HepG2 (cell line): ENCODE measurements at regions not wholly inside any gene's neighbourhood (a gene's known extent, or its start where the extent isn't known, plus 50 kb on each side); places are given as distances from the start of the nearest gene placed in this dataset.

Experiments used
- ATAC-seq: fragments of 200-7000 bp; cut with Tn5 transposase; 3 replicates; pipeline ENCODE4 v1.9.1; 2020; ENCODE audit warnings: mild to moderate bottlenecking, moderate library complexity
- BruUV-seq: library from RNA; stranded (reverse); fragments of 400-500 nt; replicated peaks from 2 replicates; lab custom pipeline; 2021; lab: Mats Ljungman, UMichigan
- CTCF ChIA-PET: fragments of 300-600 bp; formaldehyde crosslinking; extraction: SDS; loops from one replicate; lab custom pipeline; 2021; ENCODE audit warnings: low total read pairs, inconsistent platforms, low intra/inter-chr PET ratio; lab: Yijun Ruan, JAX
- POLR2A ChIA-PET: fragments of 350-600 bp; sonication (Branson Sonifier 250); formaldehyde crosslinking; loops from one replicate; lab custom pipeline; 2020; ENCODE audit warnings: antibody characterized with exemption, inconsistent platforms; lab: Yijun Ruan, JAX
- DNase-seq: peaks from one replicate; pipeline ENCODE4 v3.0.0-alpha.2; 2015; ENCODE audit warnings: low spot score
- FAIRE-seq: peaks from 3 replicates; lab custom pipeline; 2011; peaks lifted over from hg19 to GRCh38; lab: Jason Lieb, UNC
- H2AFZ ChIP-seq: one replicate; pipeline ENCODE4 v1.6.1; 2011; ENCODE audit warnings: low read length, inconsistent platforms
- H3K27ac ChIP-seq: fragments of 300-600 bp; 3 replicates; pipeline ENCODE4 v1.8.0; 2011; ENCODE audit warnings: mixed run types, mild to moderate bottlenecking, mixed read lengths, low read length, inconsistent platforms; ENCODE audit not compliant: insufficient read depth; ENCODE audit errors: extremely low read length
- H3K27me3 ChIP-seq, 2 experiments: fragments of 200-600 bp in 1 of 2; 2 replicates in 1 of 2; 3 replicates in 1 of 2; pipeline versions ENCODE4 v1.6.0 to v1.8.0; 2011; ENCODE audit warnings: low read length in 2 of 2, mild to moderate bottlenecking in 2 of 2, moderate library complexity in 2 of 2, inconsistent platforms in 1 of 2; ENCODE audit not compliant: insufficient read depth in 2 of 2, control insufficient read depth in 1 of 2
- H3K36me3 ChIP-seq, 2 experiments: fragments of 200-600 bp in 1 of 2; replicated peaks in 1 of 2; 2 replicates in 1 of 2; 3 replicates in 1 of 2; pipeline versions ENCODE4 v1.5.1 to v1.8.0; 2011; ENCODE audit warnings: low read length in 2 of 2, inconsistent platforms in 1 of 2; ENCODE audit not compliant: insufficient read depth in 2 of 2, control insufficient read depth in 1 of 2
- H3K4me1 ChIP-seq: 2 replicates; pipeline ENCODE4 v1.5.1; 2012; ENCODE audit warnings: low read length, inconsistent platforms; ENCODE audit not compliant: insufficient read depth
- H3K4me2 ChIP-seq: 2 replicates; pipeline ENCODE4 v1.6.0; 2011; ENCODE audit warnings: low read depth, low read length, inconsistent platforms
- H3K4me3 ChIP-seq, 3 experiments: fragments of 200-600 bp in 1 of 3; sonication (generic), shearing (Covaris generic) in 1 of 3; replicated peaks in 1 of 3; 2 replicates each; pipeline ENCODE4 v1.5.1; 2011 to 2016; ENCODE audit warnings: low read length in 3 of 3, inconsistent platforms in 2 of 3, low read depth in 2 of 3, mild to moderate bottlenecking in 2 of 3, control low read depth in 1 of 3, mixed read lengths in 1 of 3; ENCODE audit not compliant: insufficient read depth in 1 of 3
- H3K79me2 ChIP-seq: one replicate; pipeline ENCODE4 v1.6.1; 2011; ENCODE audit warnings: low read length, inconsistent platforms; ENCODE audit not compliant: insufficient read depth
- H3K9ac ChIP-seq: 2 replicates; pipeline ENCODE4 v1.6.0; 2011; ENCODE audit warnings: mild to moderate bottlenecking, low read depth, low read length, inconsistent platforms; ENCODE audit not compliant: insufficient read depth
- H3K9me3 ChIP-seq: 2 replicates; pipeline ENCODE4 v1.5.1; 2012; ENCODE audit warnings: mild to moderate bottlenecking, low read length
- H4K20me1 ChIP-seq: 2 replicates; pipeline ENCODE4 v1.6.0; 2011; ENCODE audit warnings: inconsistent platforms, mild to moderate bottlenecking, low read length, moderate library complexity; ENCODE audit not compliant: insufficient read depth
- HNRNPK ChIP-seq: fragments of 200-400 bp; formaldehyde crosslinking; IDR thresholded peaks from 2 replicates; pipeline ENCODE4 v1.6.1; 2018; ENCODE audit warnings: low read length, low read depth, moderate library complexity, mild to moderate bottlenecking; ENCODE audit not compliant: poor library complexity, severe bottlenecking
- KLF6 ChIP-seq: IDR thresholded peaks from 2 replicates; pipeline ENCODE4 v1.8.0; 2016; ENCODE audit warnings: missing biosample characterization, missing genetic modification reagents
- MAFF ChIP-seq: IDR thresholded peaks from 2 replicates; pipeline ENCODE4 v1.6.1; 2011; ENCODE audit warnings: low read depth, low read length, improper control_type of control experiment
- MAFK ChIP-seq, 2 experiments: IDR thresholded peaks in 1 of 2; conservative IDR thresholded peaks in 1 of 2; 2 replicates each; pipeline ENCODE4 v1.6.1; 2011; ENCODE audit warnings: improper control_type of control experiment in 2 of 2, low read length in 2 of 2
- SMARCE1 ChIP-seq: fragments of 450-650 bp; IDR thresholded peaks from 2 replicates; pipeline ENCODE4 v1.6.1; 2017; ENCODE audit warnings: borderline replicate concordance
- U2AF1 ChIP-seq: fragments of 200-400 bp; formaldehyde crosslinking; optimal IDR thresholded peaks from 2 replicates; pipeline ENCODE3; 2017; ENCODE audit warnings: mild to moderate bottlenecking, low read depth, low read length
- ZBTB39 ChIP-seq: sonication (generic); formaldehyde crosslinking; IDR thresholded peaks from 2 replicates; pipeline ENCODE4 v1.5.0; 2020; ENCODE audit warnings: missing genetic modification reagents
- ZNF317 ChIP-seq: sonication (generic); formaldehyde crosslinking; IDR thresholded peaks from 2 replicates; pipeline ENCODE4 v1.5.0; 2020; ENCODE audit warnings: mild to moderate bottlenecking, missing genetic modification reagents
- ZNF326 ChIP-seq: sonication (generic); formaldehyde crosslinking; IDR thresholded peaks from 2 replicates; pipeline ENCODE4 v1.4.0; 2020; ENCODE audit warnings: missing genetic modification reagents, borderline replicate concordance
- ZNF512B ChIP-seq: sonication (generic); formaldehyde crosslinking; IDR thresholded peaks from 2 replicates; pipeline ENCODE4 v1.5.1; 2020; ENCODE audit warnings: missing genetic modification reagents, mild to moderate bottlenecking, borderline replicate concordance
- ZNF550 ChIP-seq: sonication (generic); formaldehyde crosslinking; IDR thresholded peaks from 2 replicates; pipeline ENCODE4 v1.4.0; 2020; ENCODE audit warnings: mild to moderate bottlenecking, missing genetic modification reagents, borderline replicate concordance
- ZSCAN12 ChIP-seq: sonication (generic); formaldehyde crosslinking; IDR thresholded peaks from 2 replicates; pipeline ENCODE4 v1.9.0; 2021; ENCODE audit warnings: mild to moderate bottlenecking, missing genetic modification reagents
- ZZZ3 ChIP-seq: sonication (generic); formaldehyde crosslinking; IDR thresholded peaks from 2 replicates; pipeline ENCODE4 v1.4.0; 2020; ENCODE audit warnings: missing genetic modification reagents, mild to moderate bottlenecking, borderline replicate concordance
- WGBS: methylation state at CpG from one replicate; pipeline ENCODE4 v1.1.6; 2017; ENCODE audit warnings: low lambda C conversion rate; 5-methylcytosine and 5-hydroxymethylcytosine counted together
- in situ Hi-C: cut with HindIII; loops from 2 replicates; pipeline ENCODE4 v1.10.0; 2017; ENCODE audit warnings: low pct_unique_long_range_greater_than_20kb; ENCODE audit not compliant: extremely low pct_ligation_motif_present
- intact Hi-C: fragments of 100-400 bp; cut with micrococcal nuclease; formaldehyde crosslinking; loops from one replicate; pipeline ENCODE4 v1.10.0; 2022; ENCODE audit not compliant: unreplicated experiment

- TF ChIP-seq ZBTB39 (no peak), ZZZ3 (CRISPR knock-in tag) (no peak), KLF6 (CRISPR knock-in tag) (no peak), SMARCE1 (no peak), ZNF550 (no peak)
- TF ChIP-seq, all 625 proteins: peak for 0
These were observed 177.7 kb downstream of the SNX19 start (continued) for GRCh38 chr11:130738611-130739010.

- CTCF ChIA-PET = no interaction called here
These were observed 175.5 kb downstream of the SNX19 start for GRCh38 chr11:130740819-130741218.

More at GRCh38 chr11:130740819-130741218, 175.5 kb downstream of the SNX19 start:
- no peaks in the 10 kb centered on the region for H3K4me1 ChIP-seq
- no peak overlapping the region for H3K4me2 ChIP-seq
- ATAC-seq = no peak
- in situ Hi-C loops = no loop called here
- H3K36me3 ChIP-seq = no peaks in the 10 kb centered on the region
- TF ChIP-seq ZNF512B (CRISPR knock-in tag) = no peak
- TF ChIP-seq U2AF1 = no peak
- no peak for TF ChIP-seq ZSCAN12 (CRISPR knock-in tag)
- no peak for TF ChIP-seq HNRNPK
- TF ChIP-seq MAFK (conservative IDR thresholded peaks at IDR 0.05 in 1 of 2, IDR thresholded peaks at IDR 0.05 in 1 of 2; ENCODE audit: low read length in 2 of 2) = peak in 1 of 2 experiments; percentile 9; a peak in 1 of 4 replicates
- TF ChIP-seq ZNF326 (CRISPR knock-in tag) = no peak
- peak; percentile 97 for TF ChIP-seq ZNF317 (CRISPR knock-in tag)
- TF ChIP-seq MAFF = peak; percentile 22; the same call in 1 of the 2 replicates
- TF ChIP-seq, all 625 proteins: peak for 3
- Histone ChIP-seq H2AFZ (no peak overlapping the region), H3K9me3 (peaks cover 10% of the 10 kb centered on the region), H4K20me1 (no peaks in the 10 kb centered on the region), H3K4me3 (no peak overlapping the region), H3K9ac (no peak overlapping the region), H3K27ac (no peak overlapping the region), H3K79me2 (no peaks in the 10 kb centered on the region), H3K27me3 (no peaks in the 10 kb centered on the region)
- WGBS = 33% methylated on average over 4 of the region's 4 CpGs
- intact Hi-C loops = no loop called here
- DNase-seq (no peak), FAIRE-seq (no peak)
- BruUV-seq = no TSS peak
- POLR2A ChIA-PET = no interaction called here
